NCI-H446 (cell line): ENCODE measurements at regions not wholly inside any gene's neighbourhood (a gene's known extent, or its start where the extent isn't known, plus 50 kb on each side); places are given as distances from the start of the nearest gene placed in this dataset.

Experiments
- DNase-seq, 2 experiments: peaks; one replicate each; lab custom pipeline; 2025; lab: John Stamatoyannopoulos, UW

- peak; percentile 75 to 88 for DNase-seq
These were observed 52.0 kb upstream of the RNU6-8 start for GRCh38 chr14:32254952-32255679.

- DNase-seq: peak in 1 of 2 experiments; percentile 23
These were observed 52.7 kb upstream of the RNU6-8 start for GRCh38 chr14:32255789-32256188.

GRCh38 chr14:32256576-32256975, 53.5 kb upstream of the RNU6-8 start:
- peak; percentile 49 to 77 for DNase-seq

- peak; percentile 33 to 86 for DNase-seq
These were observed 55.4 kb upstream of the RNU6-8 start for GRCh38 chr14:32258336-32258993.

GRCh38 chr14:32259368-32260013, 56.4 kb upstream of the RNU6-8 start:
- peak in 1 of 2 experiments; percentile 23 for DNase-seq

GRCh38 chr14:32263939-32264567, 61.0 kb upstream of the RNU6-8 start:
- DNase-seq: no peak

GRCh38 chr14:32265584-32265983, 62.5 kb upstream of the RNU6-8 start:
- no peak for DNase-seq

- no peak for DNase-seq
These were observed 51.1 kb upstream of the AKAP6 start for GRCh38 chr14:32277998-32278397.
